Endothelial cell (in vitro differentiated cells): ENCODE measurements at regions not wholly inside any gene's neighbourhood (a gene's known extent, or its start where the extent isn't known, plus 50 kb on each side); places are given as distances from the start of the nearest gene placed in this dataset.
"Not testable (repeated sequence)": the region's sequence is repeated elsewhere in the genome, so short reads cannot be mapped to it uniquely, and the experiment has no call there.

ENCODE experiments used
- DNase-seq: peaks from one replicate; pipeline ENCODE4 v3.0.0; 2021; ENCODE audit warnings: low spot score
- H3K27ac Mint-ChIP-seq: one replicate; pipeline ENCODE4 v1.8.0; 2021; ENCODE audit warnings: mixed read lengths, inconsistent platforms; ENCODE audit not compliant: unreplicated experiment
- H3K27me3 Mint-ChIP-seq: one replicate; pipeline ENCODE4 v1.8.0; 2021; ENCODE audit warnings: mild to moderate bottlenecking, moderate library complexity, mixed read lengths, inconsistent platforms; ENCODE audit not compliant: unreplicated experiment
- H3K36me3 Mint-ChIP-seq: one replicate; pipeline ENCODE4 v1.8.0; 2021; ENCODE audit warnings: mild to moderate bottlenecking, low read depth, mixed read lengths, inconsistent platforms; ENCODE audit not compliant: unreplicated experiment
- H3K4me1 Mint-ChIP-seq: one replicate; pipeline ENCODE4 v1.8.0; 2021; ENCODE audit warnings: mild to moderate bottlenecking, mixed read lengths, inconsistent platforms; ENCODE audit not compliant: unreplicated experiment
- H3K4me3 Mint-ChIP-seq: one replicate; pipeline ENCODE4 v1.8.0; 2021; ENCODE audit warnings: mild to moderate bottlenecking, mixed read lengths, inconsistent platforms; ENCODE audit not compliant: unreplicated experiment
- H3K9me3 Mint-ChIP-seq: one replicate; pipeline ENCODE4 v1.8.0; 2021; ENCODE audit warnings: mixed read lengths, inconsistent platforms; ENCODE audit not compliant: unreplicated experiment

DNA sequence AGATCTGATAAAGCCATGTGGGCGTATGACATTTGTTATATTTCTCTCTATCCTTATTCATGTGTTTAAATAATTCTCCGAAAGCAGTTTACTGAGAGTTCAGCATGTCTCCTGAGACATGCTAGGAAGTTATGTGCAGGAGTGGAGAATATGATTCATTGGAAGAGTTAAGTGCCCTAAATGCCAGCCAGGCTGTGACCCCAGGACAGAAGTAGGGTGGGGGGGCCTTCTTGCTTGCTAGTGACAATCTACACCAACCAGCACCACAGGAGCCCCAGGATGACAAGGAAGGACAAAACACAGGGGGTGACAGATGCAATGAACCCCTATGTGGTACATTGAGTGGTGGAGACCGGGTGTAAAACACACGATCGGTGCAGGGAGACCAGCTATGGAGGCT, 79.5 kb upstream of the PLGLB2 start:
- H3K4me3 Mint-ChIP-seq, H3K4me1 Mint-ChIP-seq, DNase-seq, H3K27me3 Mint-ChIP-seq, H3K27ac Mint-ChIP-seq, H3K36me3 Mint-ChIP-seq, H3K9me3 Mint-ChIP-seq: not testable (repeated sequence)

DNA sequence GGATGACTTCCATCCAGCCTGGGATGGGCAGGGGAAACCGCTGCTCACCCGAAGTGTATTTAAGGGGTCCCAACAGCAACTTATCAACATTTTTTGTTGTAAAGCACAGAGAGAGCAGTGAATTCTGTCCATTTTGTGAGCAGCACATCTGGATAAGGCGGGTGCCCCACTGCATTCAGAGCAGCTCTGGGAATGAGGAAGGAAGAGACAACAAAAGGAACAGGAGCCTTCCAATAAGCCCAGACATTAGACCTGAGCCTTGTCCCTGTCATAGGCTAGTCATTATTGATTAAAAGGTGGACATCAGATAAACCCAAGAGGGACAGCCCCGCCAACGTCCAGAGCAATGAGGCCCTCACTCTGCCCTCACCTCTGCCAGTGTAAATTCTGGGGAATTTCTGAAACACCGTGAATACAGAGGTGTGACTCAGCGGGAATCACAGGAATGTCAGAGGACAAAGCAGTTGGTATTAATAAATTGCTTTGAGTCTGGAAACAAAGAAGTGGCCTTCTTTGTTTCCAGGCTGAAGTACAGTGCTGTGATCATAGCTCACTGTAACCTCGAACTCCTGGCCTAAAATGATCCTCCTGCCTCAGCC, 78.2 kb upstream of the PLGLB2 start:
- H3K4me1 Mint-ChIP-seq, H3K27me3 Mint-ChIP-seq, DNase-seq, H3K36me3 Mint-ChIP-seq, H3K9me3 Mint-ChIP-seq, H3K27ac Mint-ChIP-seq, H3K4me3 Mint-ChIP-seq: not testable (repeated sequence)

DNA sequence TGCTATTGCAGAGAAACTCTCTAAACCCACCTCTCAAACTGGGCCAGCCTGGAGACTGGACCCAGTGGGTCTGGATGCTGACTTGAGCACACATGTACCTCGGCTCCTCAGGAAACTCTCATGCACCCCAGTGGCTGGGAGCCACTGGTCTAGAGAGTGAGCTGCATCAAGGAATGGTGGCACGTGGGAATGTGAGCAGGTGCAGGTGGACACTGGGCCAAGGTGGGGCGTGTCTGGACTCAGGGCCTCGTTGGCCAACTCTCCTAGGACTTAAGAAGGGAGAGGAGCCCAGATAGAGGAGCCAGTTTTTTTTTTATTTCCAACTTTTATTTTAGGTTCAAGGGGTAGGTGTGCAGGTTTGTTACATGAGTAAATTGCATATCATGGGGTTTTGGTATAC, 75.5 kb upstream of the PLGLB2 start:
- not testable (repeated sequence) for DNase-seq, H3K27me3 Mint-ChIP-seq, H3K9me3 Mint-ChIP-seq, H3K36me3 Mint-ChIP-seq, H3K4me1 Mint-ChIP-seq, H3K27ac Mint-ChIP-seq, H3K4me3 Mint-ChIP-seq

DNA sequence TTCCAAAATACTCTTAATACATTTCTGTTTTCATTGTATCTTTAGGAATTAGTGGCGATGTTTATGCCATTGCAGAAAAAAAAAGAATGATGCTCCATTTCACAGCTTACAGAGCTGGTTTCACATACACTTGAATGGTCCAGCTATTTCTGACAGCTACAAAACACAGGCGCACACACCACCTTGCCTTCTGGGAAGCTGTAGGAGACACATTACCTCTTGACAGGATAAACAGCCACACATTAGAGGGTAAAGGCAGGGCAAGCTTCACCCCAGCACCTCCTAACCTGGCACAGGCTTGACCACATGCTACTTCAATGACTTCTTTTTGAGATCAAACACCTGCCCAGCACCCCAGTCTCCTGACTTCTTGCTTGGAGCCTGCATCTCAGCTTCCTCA, 73.2 kb upstream of the PLGLB2 start:
- H3K4me3 Mint-ChIP-seq, H3K4me1 Mint-ChIP-seq, H3K27me3 Mint-ChIP-seq, DNase-seq, H3K27ac Mint-ChIP-seq, H3K36me3 Mint-ChIP-seq, H3K9me3 Mint-ChIP-seq: not testable (repeated sequence)

DNA sequence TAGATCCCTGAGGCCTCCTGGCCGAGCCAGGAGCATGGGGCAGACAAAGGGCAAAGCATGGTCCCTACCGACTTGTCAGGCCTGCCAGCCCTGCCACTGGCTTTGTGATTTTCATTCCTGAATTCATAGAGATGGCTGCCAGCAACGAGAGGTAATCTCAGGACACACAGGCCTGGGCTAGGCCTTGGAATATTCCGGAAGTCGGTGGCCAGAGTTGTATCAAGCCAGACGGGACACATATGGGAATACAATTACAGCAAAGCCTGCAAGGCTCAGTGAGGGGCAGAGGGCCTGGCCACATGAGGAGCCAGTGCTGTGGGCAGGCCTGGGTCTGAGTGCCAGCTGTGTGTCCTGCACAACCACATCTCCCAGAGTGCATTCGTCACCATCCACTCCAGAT, 72.4 kb upstream of the PLGLB2 start:
- H3K27me3 Mint-ChIP-seq, H3K27ac Mint-ChIP-seq, H3K4me1 Mint-ChIP-seq, H3K36me3 Mint-ChIP-seq, H3K4me3 Mint-ChIP-seq, H3K9me3 Mint-ChIP-seq, DNase-seq: not testable (repeated sequence)

DNA sequence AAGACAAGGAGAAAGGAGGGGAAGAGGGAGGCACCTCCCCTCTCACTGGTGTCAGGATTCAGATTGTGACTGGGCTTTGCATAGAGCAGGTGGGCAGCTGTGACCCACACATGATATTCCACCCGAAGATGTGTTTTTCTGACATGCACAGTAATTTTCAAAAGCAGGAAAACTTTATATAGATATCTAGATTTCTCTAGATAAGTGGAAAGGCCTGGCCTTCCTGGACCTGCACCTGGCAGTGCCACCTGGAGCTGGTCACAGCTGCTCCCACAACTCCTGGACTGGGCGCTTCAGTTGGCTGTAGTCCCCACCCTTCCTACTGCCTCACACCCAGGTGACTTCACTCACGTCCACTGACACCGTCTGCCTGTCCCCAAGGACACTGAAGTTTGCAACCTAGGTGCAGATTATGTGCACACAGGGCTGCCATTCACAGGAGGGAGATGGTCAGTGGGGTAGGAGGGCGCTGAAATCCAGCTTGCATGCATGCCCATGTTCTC, 70.4 kb upstream of the PLGLB2 start:
- H3K27me3 Mint-ChIP-seq, H3K4me3 Mint-ChIP-seq, DNase-seq, H3K27ac Mint-ChIP-seq, H3K4me1 Mint-ChIP-seq, H3K36me3 Mint-ChIP-seq, H3K9me3 Mint-ChIP-seq: not testable (repeated sequence)

DNA sequence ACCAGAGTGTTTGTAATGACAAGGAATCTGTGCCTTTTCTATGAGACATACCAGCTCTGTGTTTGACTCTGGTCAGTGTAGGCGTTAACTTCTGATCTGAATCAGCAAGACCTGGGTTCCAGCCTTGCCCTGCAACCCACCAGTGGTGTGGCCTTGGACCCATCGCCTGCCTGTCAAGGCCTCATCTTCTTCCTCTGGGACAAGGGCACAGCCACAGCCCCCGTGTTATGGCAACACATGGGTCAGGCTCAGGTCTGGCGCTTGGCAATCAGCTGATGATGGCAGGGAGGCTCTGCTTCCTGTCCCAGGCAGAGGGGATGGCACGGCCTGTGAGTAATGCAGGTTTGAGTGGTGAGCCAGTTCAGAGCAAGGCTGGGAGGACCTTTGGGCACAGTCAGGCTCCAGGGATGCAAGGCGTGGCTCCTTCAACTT, 69.1 kb upstream of the PLGLB2 start:
- H3K4me3 Mint-ChIP-seq, H3K36me3 Mint-ChIP-seq, H3K9me3 Mint-ChIP-seq, H3K4me1 Mint-ChIP-seq, H3K27me3 Mint-ChIP-seq, DNase-seq, H3K27ac Mint-ChIP-seq: not testable (repeated sequence)

DNA sequence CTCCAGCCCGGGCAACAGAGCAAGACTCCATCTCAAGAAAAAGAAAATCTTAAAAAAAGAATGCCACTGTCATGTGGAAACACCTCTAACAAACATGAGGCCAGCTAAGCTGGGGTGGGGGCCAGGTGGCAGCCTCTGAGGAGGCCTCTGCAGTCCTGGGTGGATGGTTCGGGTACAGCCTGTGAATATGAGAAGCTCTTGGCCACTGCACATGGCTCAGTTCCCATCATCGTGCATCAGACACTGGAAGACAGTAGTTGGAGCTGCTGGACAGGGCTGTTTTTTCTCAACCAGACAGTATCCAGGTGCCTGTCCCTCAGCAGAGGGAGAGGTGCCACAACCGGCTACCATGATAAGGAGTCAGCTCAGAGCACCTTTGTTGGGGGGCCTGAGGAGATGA, 67.9 kb upstream of the PLGLB2 start:
- H3K9me3 Mint-ChIP-seq, H3K27ac Mint-ChIP-seq, H3K27me3 Mint-ChIP-seq, DNase-seq, H3K36me3 Mint-ChIP-seq, H3K4me1 Mint-ChIP-seq, H3K4me3 Mint-ChIP-seq: not testable (repeated sequence)

DNA sequence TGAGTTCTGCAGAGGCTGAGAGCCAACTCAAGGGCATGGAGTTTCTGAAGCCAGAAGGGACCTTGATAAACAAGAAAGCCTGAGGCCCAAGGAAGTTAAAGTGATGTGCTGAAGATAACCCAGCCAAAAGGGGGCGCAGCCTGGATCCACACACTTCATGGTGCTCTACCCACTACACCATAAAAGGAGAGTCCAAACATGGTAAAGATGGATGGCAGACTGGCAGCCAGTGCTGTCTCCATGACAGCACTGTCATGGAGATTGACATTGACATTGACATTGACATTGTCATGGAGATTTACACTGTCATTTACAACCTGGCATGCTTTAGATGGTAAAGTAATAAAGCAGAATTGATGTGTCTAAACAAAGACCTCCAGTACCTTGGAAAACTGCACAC, 67.2 kb upstream of the PLGLB2 start:
- not testable (repeated sequence) for H3K36me3 Mint-ChIP-seq, H3K4me1 Mint-ChIP-seq, H3K9me3 Mint-ChIP-seq, H3K4me3 Mint-ChIP-seq, DNase-seq, H3K27me3 Mint-ChIP-seq, H3K27ac Mint-ChIP-seq

DNA sequence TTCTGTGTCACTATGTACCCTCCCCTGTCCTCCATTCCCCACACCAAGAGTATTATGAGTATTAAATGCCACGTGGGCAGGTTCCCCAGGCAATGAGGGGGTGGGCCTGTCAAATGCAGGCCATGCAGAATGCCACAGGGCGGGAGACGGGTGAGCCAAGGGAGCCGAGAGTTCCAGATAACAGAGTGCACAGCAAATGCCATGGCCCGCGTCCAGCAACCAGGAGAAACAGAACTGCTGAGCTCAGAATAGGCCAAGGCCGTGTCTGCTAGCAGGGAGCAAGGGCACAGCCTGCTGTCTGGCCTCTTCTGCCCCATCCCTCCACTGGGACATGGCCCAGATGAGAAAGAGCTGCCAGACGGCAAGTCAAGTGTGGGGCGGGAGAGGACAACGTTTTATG, 64.4 kb upstream of the PLGLB2 start:
- DNase-seq, H3K27ac Mint-ChIP-seq, H3K4me1 Mint-ChIP-seq, H3K36me3 Mint-ChIP-seq, H3K9me3 Mint-ChIP-seq, H3K4me3 Mint-ChIP-seq, H3K27me3 Mint-ChIP-seq: not testable (repeated sequence)

DNA sequence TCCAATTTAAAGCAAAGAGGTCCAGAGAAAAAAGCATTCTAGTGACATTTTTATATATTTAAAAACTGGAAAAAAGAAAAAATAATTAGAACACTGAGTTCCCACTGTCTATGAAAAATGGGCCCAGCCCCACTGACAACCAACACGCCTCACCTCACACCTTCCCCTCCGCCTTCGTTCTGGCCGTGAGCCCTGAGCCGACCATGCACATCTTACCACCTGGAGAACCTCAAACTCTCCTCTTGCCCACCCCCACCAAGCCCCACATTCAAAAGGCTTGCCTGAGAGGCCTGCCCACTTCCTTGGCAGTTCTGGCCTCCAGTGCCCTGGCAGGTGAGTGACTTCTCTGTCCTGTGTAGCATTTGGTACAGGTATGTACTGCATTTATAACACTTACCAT, 63.9 kb upstream of the PLGLB2 start:
- not testable (repeated sequence) for H3K36me3 Mint-ChIP-seq, H3K9me3 Mint-ChIP-seq, H3K27ac Mint-ChIP-seq, H3K4me3 Mint-ChIP-seq, H3K4me1 Mint-ChIP-seq, H3K27me3 Mint-ChIP-seq, DNase-seq

DNA sequence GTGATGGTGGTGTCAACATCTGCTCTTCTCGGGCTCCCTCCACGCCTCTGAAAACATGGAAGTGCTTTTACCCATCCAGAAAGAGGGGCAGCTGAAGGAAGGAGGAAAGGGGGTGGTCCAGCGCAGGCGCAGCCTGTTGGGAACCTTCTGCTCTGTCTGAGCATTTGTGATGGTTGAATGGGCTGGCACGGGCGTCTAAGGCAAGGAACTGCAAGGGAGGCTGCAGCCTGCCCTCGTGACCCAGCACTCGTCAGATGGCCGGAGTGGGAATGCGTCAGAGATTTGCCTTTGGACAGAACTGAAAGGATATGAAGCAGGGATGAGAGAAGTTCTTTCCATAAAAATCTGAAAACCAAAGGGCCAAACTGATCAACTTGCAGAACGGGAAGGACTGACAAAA, 62.3 kb upstream of the PLGLB2 start:
- not testable (repeated sequence) for DNase-seq, H3K27me3 Mint-ChIP-seq, H3K36me3 Mint-ChIP-seq, H3K4me3 Mint-ChIP-seq, H3K27ac Mint-ChIP-seq, H3K9me3 Mint-ChIP-seq, H3K4me1 Mint-ChIP-seq
